ENCODE measurements at regions not wholly inside any gene's neighbourhood (a gene's known extent, or its start where the extent isn't known, plus 50 kb on each side); places are given as distances from the start of the nearest gene placed in this dataset.

- TF ChIP-seq CTCF (IDR thresholded peaks at IDR 0.05) (no peak), POLR2A (IDR thresholded peaks at IDR 0.05) (no peak), POLR2AphosphoS5 (IDR thresholded peaks at IDR 0.05) (no peak), EP300 (IDR thresholded peaks at IDR 0.05) (no peak)
Observed at GRCh38 chr7:41045556-41046123, 657.2 kb downstream of the INHBA start.

Data from sigmoid colon (tissue), 4 donors.